HCT116 (cell line): ENCODE measurements at regions not wholly inside any gene's neighbourhood (a gene's known extent, or its start where the extent isn't known, plus 50 kb on each side); places are given as distances from the start of the nearest gene placed in this dataset.

ENCODE experiments used
- EZH2 ChIP-seq: fragments of 200-600 bp; sonication (generic); IDR thresholded peaks from 2 replicates; pipeline ENCODE4 v1.6.1; 2017; ENCODE audit warnings: antibody characterized with exemption, mixed run types
- POLR2AphosphoS5 ChIP-seq: IDR thresholded peaks from 2 replicates; pipeline ENCODE4 v1.6.1; 2011; ENCODE audit warnings: mild to moderate bottlenecking, low read depth, low read length, moderate library complexity
- RAD21 ChIP-seq: IDR thresholded peaks from 2 replicates; pipeline ENCODE4 v1.6.1; 2012; ENCODE audit warnings: low read depth, mild to moderate bottlenecking
- YY1 ChIP-seq: IDR thresholded peaks from 2 replicates; pipeline ENCODE4 v1.6.1; 2011; ENCODE audit warnings: low read length, low read depth, moderate library complexity, mild to moderate bottlenecking; ENCODE audit not compliant: insufficient replicate concordance; ENCODE audit errors: extremely low read depth
- ZBTB33 ChIP-seq: IDR thresholded peaks from 2 replicates; pipeline ENCODE4 v1.6.1; 2011; ENCODE audit warnings: mild to moderate bottlenecking, low read length, moderate library complexity; ENCODE audit not compliant: insufficient replicate concordance; ENCODE audit errors: extremely low read depth
- TF ChIP-seq, protein P1 (sequence below), 3 experiments: fragments of 200-600 bp in 1 of 3; sonication (generic) in 1 of 3; IDR thresholded peaks in 2 of 3; conservative IDR thresholded peaks in 1 of 3; 2 replicates each; pipeline ENCODE4 v1.5.1; 2012 to 2017; ENCODE audit warnings: low read depth in 2 of 3, low read length in 2 of 3, antibody characterized with exemption in 1 of 3, borderline replicate concordance in 1 of 3, control low read depth in 1 of 3, mild to moderate bottlenecking in 1 of 3, mixed read lengths in 1 of 3, mixed run types in 1 of 3, moderate library complexity in 1 of 3; ENCODE audit not compliant: insufficient read depth in 1 of 3

GRCh38 chr18:30765247-30765646 lies 277.3 kb downstream of the DSC3 start:
- TF ChIP-seq, protein P1, sequence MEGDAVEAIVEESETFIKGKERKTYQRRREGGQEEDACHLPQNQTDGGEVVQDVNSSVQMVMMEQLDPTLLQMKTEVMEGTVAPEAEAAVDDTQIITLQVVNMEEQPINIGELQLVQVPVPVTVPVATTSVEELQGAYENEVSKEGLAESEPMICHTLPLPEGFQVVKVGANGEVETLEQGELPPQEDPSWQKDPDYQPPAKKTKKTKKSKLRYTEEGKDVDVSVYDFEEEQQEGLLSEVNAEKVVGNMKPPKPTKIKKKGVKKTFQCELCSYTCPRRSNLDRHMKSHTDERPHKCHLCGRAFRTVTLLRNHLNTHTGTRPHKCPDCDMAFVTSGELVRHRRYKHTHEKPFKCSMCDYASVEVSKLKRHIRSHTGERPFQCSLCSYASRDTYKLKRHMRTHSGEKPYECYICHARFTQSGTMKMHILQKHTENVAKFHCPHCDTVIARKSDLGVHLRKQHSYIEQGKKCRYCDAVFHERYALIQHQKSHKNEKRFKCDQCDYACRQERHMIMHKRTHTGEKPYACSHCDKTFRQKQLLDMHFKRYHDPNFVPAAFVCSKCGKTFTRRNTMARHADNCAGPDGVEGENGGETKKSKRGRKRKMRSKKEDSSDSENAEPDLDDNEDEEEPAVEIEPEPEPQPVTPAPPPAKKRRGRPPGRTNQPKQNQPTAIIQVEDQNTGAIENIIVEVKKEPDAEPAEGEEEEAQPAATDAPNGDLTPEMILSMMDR (IDR thresholded peaks at IDR 0.05 in 2 of 3, conservative IDR thresholded peaks at IDR 0.05 in 1 of 3; ENCODE audit: borderline replicate concordance in 1 of 3, insufficient read depth in 1 of 3, low read depth in 2 of 3, low read length in 2 of 3) = no peak
- TF ChIP-seq YY1 (no peak), EZH2 (no peak), ZBTB33 (no peak), POLR2AphosphoS5 (no peak), RAD21 (no peak)
